Lung (tissue), 11 donors: ENCODE measurements at regions not wholly inside any gene's neighbourhood (a gene's known extent, or its start where the extent isn't known, plus 50 kb on each side); places are given as distances from the start of the nearest gene placed in this dataset.
A peak's percentile ranks its signal among the peaks of the same experiment; 100 is the strongest.

ENCODE experiments used
- ATAC-seq: fragments of 200-7000 bp; cut with Tn5 transposase; one replicate; pipeline ENCODE4 v1.9.1; 2020; ENCODE audit warnings: moderate number of reproducible peaks; ENCODE audit not compliant: insufficient read depth, low FRiP score
- DNase-seq, 3 donors: peaks; one replicate each; pipeline ENCODE4 v3.0.0-alpha.2; 2013 to 2017
- H3K27ac ChIP-seq, 2 donors: one replicate each; pipeline ENCODE4 v1.5.1; 2013; ENCODE audit warnings: mild to moderate bottlenecking in 2 of 2, moderate library complexity in 2 of 2, control low read depth in 1 of 2, inconsistent platforms in 1 of 2, low read depth in 1 of 2, low read length in 1 of 2
- H3K27me3 ChIP-seq, 3 donors: one replicate each; pipeline ENCODE4 v1.5.1; 2013; ENCODE audit warnings: low read length in 2 of 3; ENCODE audit not compliant: control insufficient read depth in 3 of 3, insufficient read depth in 3 of 3
- H3K36me3 ChIP-seq, 4 donors: one replicate each; pipeline ENCODE4 v1.5.1; 2013; ENCODE audit warnings: low read length in 4 of 4, mild to moderate bottlenecking in 1 of 4, moderate library complexity in 1 of 4; ENCODE audit not compliant: control insufficient read depth in 4 of 4, insufficient read depth in 4 of 4
- H3K4me1 ChIP-seq, 5 donors: one replicate each; pipeline ENCODE4 v1.5.1; 2013; ENCODE audit warnings: low read length in 5 of 5, mild to moderate bottlenecking in 2 of 5, moderate library complexity in 1 of 5; ENCODE audit not compliant: control insufficient read depth in 5 of 5, insufficient read depth in 5 of 5
- H3K4me3 ChIP-seq: one replicate; pipeline ENCODE4 v1.5.1; 2013; ENCODE audit warnings: mild to moderate bottlenecking, control low read depth, moderate library complexity
- H3K9ac ChIP-seq, 2 donors: one replicate each; pipeline ENCODE4 v1.5.1; 2013; ENCODE audit warnings: low read length in 2 of 2, control low read depth in 1 of 2; ENCODE audit not compliant: insufficient read depth in 1 of 2
- H3K9me3 ChIP-seq, 4 donors: one replicate each; pipeline ENCODE4 v1.5.1; 2013; ENCODE audit warnings: low read length in 3 of 4, mild to moderate bottlenecking in 1 of 4, moderate library complexity in 1 of 4; ENCODE audit not compliant: control insufficient read depth in 4 of 4, insufficient read depth in 3 of 4
- CTCF ChIP-seq: IDR thresholded peaks from 2 replicates; pipeline ENCODE4 v1.5.1; 2012; ENCODE audit warnings: mild to moderate bottlenecking; ENCODE audit errors: control extremely low read depth, extremely low read depth
- WGBS, 2 donors: extraction: QIAGEN DNeasy Blood & Tissue Kit; methylation state at CpG; one replicate each; pipeline ENCODE4 v1.1.7; 2013; 5-methylcytosine and 5-hydroxymethylcytosine counted together
- donor health status: control.
- donor health status: control.
- donor health status: Bipolar disorder and iron deficiency.
- donor health status: healthy.
- donor health status: DM: yes; HTN: yes; CAD: no.

- Histone ChIP-seq H3K9ac (no peak overlapping the region), H3K27me3 (no peaks in the 10 kb centered on the region), H3K9me3 (no peaks in the 10 kb centered on the region), H3K36me3 (no peaks in the 10 kb centered on the region), H3K4me1 (no peaks in the 10 kb centered on the region), H3K4me3 (no peak overlapping the region), H3K27ac (no peak overlapping the region)
- 44 to 53% methylated on average over 1 of the region's 1 CpG for WGBS, 2 donors
- TF ChIP-seq CTCF = no peak
- DNase-seq (peak in 2 of 3 donors; percentile 1 to 9), ATAC-seq (no peak)
These were observed 57.0 kb upstream of the PAK1 start for GRCh38 chr11:77530879-77531278.

GRCh38 chr11:77529685-77530084 is 55.8 kb upstream of the PAK1 start:
- no peak for TF ChIP-seq CTCF

GRCh38 chr11:77525455-77526091 is 51.7 kb upstream of the PAK1 start:
- Histone ChIP-seq H3K9me3 (no peaks in the 10 kb centered on the region), H3K4me3 (no peak overlapping the region), H3K9ac (no peak overlapping the region), H3K36me3 (no peaks in the 10 kb centered on the region), H3K4me1 (no peaks in the 10 kb centered on the region), H3K27me3 (no peaks in the 10 kb centered on the region), H3K27ac (no peak overlapping the region)
- WGBS, 2 donors = 80 to 84% methylated on average over 4 of the region's 4 CpGs
- ATAC-seq (no peak), DNase-seq (no peak)
- TF ChIP-seq CTCF = no peak

More at GRCh38 chr11:77529685-77530084, 55.8 kb upstream of the PAK1 start:
- WGBS, 2 donors = 88 to 95% methylated on average over 1 of the region's 1 CpG
- DNase-seq (no peak), ATAC-seq (no peak)
- no peak overlapping the region for H3K4me3 ChIP-seq
- no peak overlapping the region for H3K9ac ChIP-seq
- no peaks in the 10 kb centered on the region for H3K36me3 ChIP-seq
- H3K4me1 ChIP-seq = no peaks in the 10 kb centered on the region
- H3K9me3 ChIP-seq = no peaks in the 10 kb centered on the region
- H3K27me3 ChIP-seq = no peaks in the 10 kb centered on the region
- no peak overlapping the region for H3K27ac ChIP-seq

- Histone ChIP-seq H3K27me3 (no peaks in the 10 kb centered on the region), H3K27ac (no peak overlapping the region), H3K4me1 (no peaks in the 10 kb centered on the region), H3K9ac (no peak overlapping the region), H3K36me3 (no peaks in the 10 kb centered on the region), H3K9me3 (no peaks in the 10 kb centered on the region), H3K4me3 (no peak overlapping the region)
- DNase-seq (no peak), ATAC-seq (no peak)
- TF ChIP-seq CTCF = no peak
These were observed 50.6 kb upstream of the PAK1 start for GRCh38 chr11:77524539-77524938.
